Gastroesophageal sphincter (tissue), 2 donors: ENCODE measurements at regions not wholly inside any gene's neighbourhood (a gene's known extent, or its start where the extent isn't known, plus 50 kb on each side); places are given as distances from the start of the nearest gene placed in this dataset.

ENCODE experiments used
- EP300 ChIP-seq: sonication (generic); formaldehyde crosslinking; IDR thresholded peaks from one replicate; pipeline ENCODE4 v1.6.1; 2017; ENCODE audit warnings: antibody characterized with exemption, mild to moderate bottlenecking
- POLR2A ChIP-seq, 2 donors: fragments of 450-650 bp; IDR thresholded peaks; one replicate each; pipeline ENCODE4 v1.6.1; 2017; ENCODE audit warnings: antibody characterized with exemption in 2 of 2, mild to moderate bottlenecking in 2 of 2, moderate library complexity in 1 of 2

DNA sequence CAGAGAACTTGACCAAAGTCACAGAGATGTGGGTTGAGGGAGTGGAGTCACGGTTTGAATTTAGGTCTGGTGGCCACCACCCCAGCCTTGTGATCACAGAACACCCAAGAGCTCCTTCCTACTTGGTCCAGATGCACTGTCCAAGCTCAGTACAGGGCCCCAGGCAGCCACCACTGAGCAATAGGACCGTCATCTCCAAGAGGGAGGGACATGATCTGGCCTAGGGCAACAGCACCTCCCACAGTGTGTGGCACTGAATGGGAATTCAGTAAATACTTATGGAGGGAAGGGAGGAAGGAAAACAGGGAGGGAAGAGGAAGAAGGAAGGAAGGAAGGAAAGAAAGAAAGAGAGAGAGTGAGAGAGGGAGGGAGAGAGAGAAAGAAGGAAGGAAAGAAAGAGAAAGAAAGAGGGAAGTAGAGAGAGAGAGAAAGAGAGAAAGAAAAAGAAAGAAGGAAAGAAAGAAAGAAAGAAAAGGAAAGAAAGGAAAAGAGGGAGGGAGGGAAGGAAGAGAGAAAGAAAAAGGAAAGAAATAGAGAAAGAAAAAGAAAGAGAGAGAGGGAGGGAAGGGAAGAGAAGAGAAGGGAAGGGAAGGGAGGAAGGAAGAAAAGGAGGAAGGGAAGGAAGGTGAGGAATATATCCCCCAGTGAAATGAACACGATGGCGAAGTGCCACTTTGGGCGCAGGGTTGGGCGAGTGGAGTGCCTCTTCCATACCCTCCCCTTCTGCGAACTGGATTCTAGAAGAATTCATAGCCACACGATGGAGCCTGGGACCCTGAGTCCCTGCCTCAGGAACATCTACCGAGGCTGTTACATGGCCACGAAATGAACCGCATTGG, 243.7 kb downstream of the TFAP2C start:
- no peak for TF ChIP-seq POLR2A (IDR thresholded peaks at IDR 0.05)
- no peak for TF ChIP-seq EP300
